H1 (cell line): ENCODE measurements at regions not wholly inside any gene's neighbourhood (a gene's known extent, or its start where the extent isn't known, plus 50 kb on each side); places are given as distances from the start of the nearest gene placed in this dataset.

Experiments used
- CTCF ChIA-PET: fragments of 300-600 bp; sonication (Branson Sonifier 250); formaldehyde crosslinking; loops from one replicate; lab custom pipeline; 2021; ENCODE audit not compliant: partially characterized antibody; lab: Charles Lee
- POLR2A ChIA-PET: fragments of 300-600 bp; sonication (Branson Sonifier 250); formaldehyde crosslinking; loops from one replicate; lab custom pipeline; 2021; ENCODE audit warnings: inconsistent platforms; ENCODE audit not compliant: partially characterized antibody; lab: Charles Lee
- DNase-seq, 2 experiments: peaks; one replicate each; pipeline versions ENCODE4 v3.0.0 to v3.0.0-alpha.2; 2010 to 2022; ENCODE audit warnings: low spot score in 2 of 2, low read depth in 1 of 2, mixed read lengths in 1 of 2
- FAIRE-seq: peaks from 2 replicates; lab custom pipeline; 2011; peaks lifted over from hg19 to GRCh38; lab: Jason Lieb, UNC
- H2AFZ ChIP-seq: 2 replicates; pipeline ENCODE4 v1.8.1; 2012; ENCODE audit warnings: low read length, inconsistent platforms
- H2AK5ac ChIP-seq: 2 replicates; pipeline ENCODE4 v1.6.1; 2013; ENCODE audit warnings: low read depth, low read length
- H2BK120ac ChIP-seq: replicated peaks from 2 replicates; pipeline ENCODE3; 2013; ENCODE audit warnings: low read depth, low read length, inconsistent platforms
- H2BK12ac ChIP-seq: 2 replicates; pipeline ENCODE4 v1.6.1; 2013; ENCODE audit warnings: low read depth, low read length
- H2BK15ac ChIP-seq: 2 replicates; pipeline ENCODE4 v1.6.1; 2013; ENCODE audit warnings: low read length
- H2BK20ac ChIP-seq: 2 replicates; pipeline ENCODE4 v1.6.1; 2013; ENCODE audit warnings: low read length
- H2BK5ac ChIP-seq: 2 replicates; pipeline ENCODE4 v1.6.1; 2013; ENCODE audit warnings: low read depth, low read length
- H3K14ac ChIP-seq: 2 replicates; pipeline ENCODE4 v1.6.1; 2013; ENCODE audit warnings: inconsistent platforms; ENCODE audit not compliant: insufficient read length
- H3K18ac ChIP-seq: 2 replicates; pipeline ENCODE4 v1.6.1; 2013; ENCODE audit warnings: low read length; ENCODE audit errors: extremely low read depth
- H3K23ac ChIP-seq: 2 replicates; pipeline ENCODE4 v1.6.1; 2013; ENCODE audit warnings: inconsistent platforms; ENCODE audit not compliant: insufficient read length
- H3K23me2 ChIP-seq: 2 replicates; pipeline ENCODE4 v1.6.1; 2013; ENCODE audit warnings: low read depth, low read length
- H3K27ac ChIP-seq: 2 replicates; pipeline ENCODE4 v1.6.1; 2011; ENCODE audit warnings: low read depth, low read length, inconsistent platforms
- H3K27me3 ChIP-seq, 4 experiments: replicated peaks in 1 of 4; 1 replicate in 1 of 4; 2 replicates in 3 of 4; pipeline versions ENCODE4 v1.6.1 to v1.8.1; 2011 to 2013; ENCODE audit warnings: low read length in 3 of 4, mild to moderate bottlenecking in 3 of 4, inconsistent platforms in 2 of 4, mixed read lengths in 2 of 4, moderate library complexity in 1 of 4; ENCODE audit not compliant: control insufficient read depth in 3 of 4, insufficient read depth in 3 of 4; ENCODE audit errors: extremely low read depth in 1 of 4
- H3K36me3 ChIP-seq, 4 experiments: 2 replicates each; pipeline versions ENCODE4 v1.6.1 to v1.8.1; 2011 to 2013; ENCODE audit warnings: mild to moderate bottlenecking in 4 of 4, low read length in 3 of 4, moderate library complexity in 2 of 4, control low read depth in 1 of 4, inconsistent platforms in 1 of 4; ENCODE audit not compliant: insufficient read depth in 4 of 4, control insufficient read depth in 2 of 4
- H3K4ac ChIP-seq: replicated peaks from 2 replicates; pipeline ENCODE3; 2013; ENCODE audit warnings: low read length, low read depth, mixed read lengths, inconsistent platforms; ENCODE audit not compliant: insufficient read length
- H3K4me1 ChIP-seq, 4 experiments: replicated peaks in 1 of 4; 1 replicate in 1 of 4; 2 replicates in 3 of 4; pipeline versions ENCODE4 v1.6.1 to v1.8.1; 2011 to 2013; ENCODE audit warnings: low read length in 3 of 4, inconsistent platforms in 2 of 4, mixed read lengths in 1 of 4; ENCODE audit not compliant: insufficient read depth in 4 of 4, control insufficient read depth in 3 of 4
- H3K4me2 ChIP-seq, 2 experiments: 2 replicates each; pipeline versions ENCODE4 v1.6.1 to v1.8.1; 2011 to 2013; ENCODE audit warnings: low read depth in 2 of 2, low read length in 2 of 2, control low read depth in 1 of 2, inconsistent platforms in 1 of 2, mild to moderate bottlenecking in 1 of 2; ENCODE audit not compliant: insufficient read depth in 1 of 2
- H3K4me3 ChIP-seq, 4 experiments: fragments of 200-600, 300-600 bp in 1 of 4; sonication (generic), shearing (Covaris generic), sonication (Bioruptor Twin) in 1 of 4; 2 replicates each; pipeline versions ENCODE4 v1.5.1 to v1.8.1; 2011 to 2016; ENCODE audit warnings: low read length in 4 of 4, low read depth in 3 of 4, control low read depth in 2 of 4, inconsistent platforms in 2 of 4, mild to moderate bottlenecking in 2 of 4, mixed read lengths in 1 of 4, moderate library complexity in 1 of 4; ENCODE audit not compliant: insufficient read depth in 2 of 4; ENCODE audit errors: extremely low read depth in 1 of 4
- H3K56ac ChIP-seq: replicated peaks from 2 replicates; pipeline ENCODE3; 2013; ENCODE audit warnings: low read depth, mild to moderate bottlenecking, mixed read lengths, low read length, inconsistent platforms; ENCODE audit not compliant: insufficient read length
- H3K79me1 ChIP-seq: 2 replicates; pipeline ENCODE4 v1.6.1; 2013; ENCODE audit warnings: low read depth, low read length, control low read depth
- H3K79me2 ChIP-seq, 2 experiments: 2 replicates each; pipeline versions ENCODE4 v1.6.1 to v1.8.1; 2012 to 2013; ENCODE audit warnings: low read length in 2 of 2, mild to moderate bottlenecking in 2 of 2, inconsistent platforms in 1 of 2; ENCODE audit not compliant: insufficient read depth in 2 of 2, control insufficient read depth in 1 of 2
- H3K9ac ChIP-seq, 4 experiments: replicated peaks in 1 of 4; 1 replicate in 1 of 4; 2 replicates in 3 of 4; pipeline versions ENCODE4 v1.6.1 to v1.8.1; 2011 to 2013; ENCODE audit warnings: low read depth in 3 of 4, low read length in 3 of 4, control low read depth in 2 of 4, mild to moderate bottlenecking in 2 of 4, moderate library complexity in 2 of 4, inconsistent platforms in 1 of 4; ENCODE audit errors: extremely low read depth in 1 of 4
- H3K9me3 ChIP-seq, 2 experiments: 2 replicates each; pipeline versions ENCODE4 v1.6.1 to v1.8.1; 2012 to 2013; ENCODE audit warnings: mild to moderate bottlenecking in 2 of 2, moderate library complexity in 2 of 2, control low read depth in 1 of 2, inconsistent platforms in 1 of 2, low read depth in 1 of 2, low read length in 1 of 2, mixed read lengths in 1 of 2; ENCODE audit not compliant: insufficient read depth in 2 of 2
- H4K20me1 ChIP-seq, 2 experiments: replicated peaks in 1 of 2; 2 replicates each; pipeline versions ENCODE3 to v1.8.1; 2011 to 2013; ENCODE audit warnings: inconsistent platforms in 2 of 2, low read length in 2 of 2, mild to moderate bottlenecking in 1 of 2; ENCODE audit not compliant: insufficient read depth in 2 of 2, control insufficient read depth in 1 of 2
- H4K5ac ChIP-seq: 2 replicates; pipeline ENCODE4 v1.6.1; 2013; ENCODE audit warnings: low read length, low read depth, mixed read lengths, inconsistent platforms; ENCODE audit not compliant: insufficient read length
- H4K8ac ChIP-seq: 2 replicates; pipeline ENCODE4 v1.8.0; 2013; ENCODE audit warnings: mild to moderate bottlenecking, moderate library complexity, low read length, inconsistent platforms; ENCODE audit not compliant: insufficient read depth; ENCODE audit errors: extremely low read depth
- H4K91ac ChIP-seq: replicated peaks from 2 replicates; pipeline ENCODE3; 2013; ENCODE audit warnings: low read length, mixed read lengths, inconsistent platforms; ENCODE audit not compliant: insufficient read length
- BCL11A ChIP-seq, 2 experiments: IDR thresholded peaks; one replicate each; pipeline ENCODE4 v1.6.1; 2011; ENCODE audit warnings: low read depth in 2 of 2, low read length in 2 of 2, mild to moderate bottlenecking in 2 of 2
- BRCA1 ChIP-seq: IDR thresholded peaks from 2 replicates; pipeline ENCODE4 v1.6.1; 2012; ENCODE audit warnings: low read depth, low read length, improper control_type of control experiment
- CEBPB ChIP-seq: IDR thresholded peaks from 2 replicates; pipeline ENCODE4 v1.6.1; 2012; ENCODE audit warnings: low read depth, low read length
- CTBP2 ChIP-seq: IDR thresholded peaks from 2 replicates; pipeline ENCODE4 v1.7.0; 2011; ENCODE audit warnings: borderline replicate concordance, mild to moderate bottlenecking, moderate library complexity, mixed read lengths, low read length; ENCODE audit not compliant: insufficient read depth, insufficient read length
- CTCF ChIP-seq, 3 experiments: IDR thresholded peaks; 1 replicate in 2 of 3; 2 replicates in 1 of 3; pipeline versions ENCODE4 v1.5.1 to v1.6.1; 2011; ENCODE audit warnings: low read length in 3 of 3, mild to moderate bottlenecking in 3 of 3, inconsistent platforms in 2 of 3, low read depth in 1 of 3, moderate library complexity in 1 of 3; ENCODE audit not compliant: insufficient read depth in 1 of 3; ENCODE audit errors: control extremely low read depth in 1 of 3
- EP300 ChIP-seq, 2 experiments: IDR thresholded peaks; 1 replicate in 1 of 2; 2 replicates in 1 of 2; pipeline ENCODE4 v1.6.1; 2011 to 2012; ENCODE audit warnings: low read depth in 2 of 2, low read length in 2 of 2, mild to moderate bottlenecking in 2 of 2, borderline replicate concordance in 1 of 2, inconsistent platforms in 1 of 2, moderate library complexity in 1 of 2
- POU5F1 ChIP-seq: IDR thresholded peaks from 2 replicates; pipeline ENCODE4 v1.6.1; 2011; ENCODE audit warnings: low read depth, mild to moderate bottlenecking, low read length, moderate library complexity
- SRF ChIP-seq: IDR thresholded peaks from 2 replicates; pipeline ENCODE4 v1.6.1; 2011; ENCODE audit warnings: mild to moderate bottlenecking, low read depth, low read length, moderate library complexity
- TEAD4 ChIP-seq: IDR thresholded peaks from 2 replicates; pipeline ENCODE4 v1.6.1; 2012; ENCODE audit warnings: low read depth, low read length, inconsistent platforms, mixed read lengths
- USF2 ChIP-seq: IDR thresholded peaks from 2 replicates; pipeline ENCODE4 v1.6.1; 2011; ENCODE audit warnings: low read length, improper control_type of control experiment
- WGBS, 2 experiments: shearing (Covaris generic) in 1 of 2; methylation state at CpG; one replicate each; pipeline versions ENCODE4 v1.1.6 to v1.1.7; 2013 to 2015; ENCODE audit warnings: low lambda C conversion rate in 2 of 2, mixed read lengths in 2 of 2, inconsistent platforms in 1 of 2, low coverage in 1 of 2, missing lambda C conversion rate in 1 of 2; ENCODE audit not compliant: insufficient replicate concordance in 2 of 2, insufficient coverage in 1 of 2, insufficient read length in 1 of 2; ENCODE audit errors: extremely low coverage in 1 of 2, missing lambda C conversion rate in 1 of 2; 5-methylcytosine and 5-hydroxymethylcytosine counted together

GRCh38 chr1:221264848-221265247 is 385.6 kb downstream of the HLX start:
- no peak overlapping the region for H3K9ac ChIP-seq
- H3K27me3 ChIP-seq: no peaks in the 10 kb centered on the region
- H2BK20ac ChIP-seq: no peak overlapping the region
- H3K79me1 ChIP-seq: no peaks in the 10 kb centered on the region
- peaks cover 0 to 2% (median 0%) of the 10 kb centered on the region in 4 experiments; a peak in 1 of 7 replicates for H3K4me1 ChIP-seq
- no peak overlapping the region for H3K14ac ChIP-seq
- ChIA-PET POLR2A (no interaction called here), CTCF (interaction anchor here (0.6 to 4.0 kb wide), 16 partner anchors 8 to 919 kb away, joined by 3 to 66 read pairs (median 4); no protein-coding TSS in a partner anchor)
- no peaks in the 10 kb centered on the region for H3K23me2 ChIP-seq
- peaks cover 8 to 12% of the 10 kb centered on the region in 2 experiments for H3K9me3 ChIP-seq
- no peak overlapping the region for H3K18ac ChIP-seq
- H3K4me3 ChIP-seq: no peak overlapping the region
- H4K20me1 ChIP-seq: no peaks in the 10 kb centered on the region
- DNase-seq (no peak), FAIRE-seq (no peak)
- no peak overlapping the region for H3K27ac ChIP-seq
- no peak overlapping the region for H2BK120ac ChIP-seq
- H3K23ac ChIP-seq: no peak overlapping the region
- no peak overlapping the region for H4K8ac ChIP-seq
- H4K91ac ChIP-seq: no peak overlapping the region
- 93% methylated on average over 5 of the region's 5 CpGs; no CpG with 5 or more reads in 1 of the 2 experiments for WGBS, 2 experiments
- no peak overlapping the region for H3K4me2 ChIP-seq
- no peak overlapping the region for H2BK15ac ChIP-seq
- no peaks in the 10 kb centered on the region for H3K36me3 ChIP-seq
- H4K5ac ChIP-seq: no peak overlapping the region
- no peak overlapping the region for H3K4ac ChIP-seq
- H2AFZ ChIP-seq: no peak overlapping the region
- no peak overlapping the region for H3K56ac ChIP-seq
- no peaks in the 10 kb centered on the region for H3K79me2 ChIP-seq
- H2AK5ac ChIP-seq: no peak overlapping the region
- no peak overlapping the region; the same call in 1 of the 2 replicates for H2BK12ac ChIP-seq
- no peak overlapping the region for H2BK5ac ChIP-seq
- no peak for TF ChIP-seq CTCF (IDR thresholded peaks at IDR 0.05; ENCODE audit: control extremely low read depth in 1 of 3, insufficient read depth in 1 of 3, low read depth in 1 of 3, low read length in 3 of 3)
- no peak for TF ChIP-seq USF2
- TF ChIP-seq BCL11A (IDR thresholded peaks at IDR 0.05; ENCODE audit: low read depth in 2 of 2, low read length in 2 of 2): no peak
- no peak for TF ChIP-seq EP300 (IDR thresholded peaks at IDR 0.05; ENCODE audit: borderline replicate concordance in 1 of 2, low read depth in 2 of 2, low read length in 2 of 2)
- no peak for TF ChIP-seq CTBP2
- no peak for TF ChIP-seq BRCA1
- TF ChIP-seq POU5F1: no peak
- TF ChIP-seq SRF: no peak
- TF ChIP-seq TEAD4: no peak
- no peak for TF ChIP-seq CEBPB
